ENCODE measurements at regions not wholly inside any gene's neighbourhood (a gene's known extent, or its start where the extent isn't known, plus 50 kb on each side); places are given as distances from the start of the nearest gene placed in this dataset.

DNA sequence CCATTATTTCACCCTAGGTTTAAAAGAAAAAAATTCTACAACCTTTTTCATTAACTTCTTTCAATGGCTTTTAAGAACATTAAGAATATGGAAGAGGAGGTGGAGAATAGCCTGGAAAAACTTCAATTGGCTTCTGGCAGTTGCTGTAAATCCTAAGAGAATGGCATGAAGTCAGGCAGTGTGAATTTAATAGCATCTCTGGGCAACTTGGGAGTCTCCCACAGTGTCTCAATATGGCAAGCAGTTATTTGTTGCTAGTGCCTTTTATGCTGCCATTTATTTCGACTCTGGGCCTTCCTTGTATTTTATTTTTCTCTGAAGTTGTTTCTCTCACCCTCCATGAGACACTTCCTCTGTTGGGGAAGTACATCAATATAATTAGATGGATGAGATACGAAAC lies 322.1 kb downstream of the CBLL2 start:
- no peak for TF ChIP-seq POLR2A (IDR thresholded peaks at IDR 0.05)
- TF ChIP-seq, protein P1, sequence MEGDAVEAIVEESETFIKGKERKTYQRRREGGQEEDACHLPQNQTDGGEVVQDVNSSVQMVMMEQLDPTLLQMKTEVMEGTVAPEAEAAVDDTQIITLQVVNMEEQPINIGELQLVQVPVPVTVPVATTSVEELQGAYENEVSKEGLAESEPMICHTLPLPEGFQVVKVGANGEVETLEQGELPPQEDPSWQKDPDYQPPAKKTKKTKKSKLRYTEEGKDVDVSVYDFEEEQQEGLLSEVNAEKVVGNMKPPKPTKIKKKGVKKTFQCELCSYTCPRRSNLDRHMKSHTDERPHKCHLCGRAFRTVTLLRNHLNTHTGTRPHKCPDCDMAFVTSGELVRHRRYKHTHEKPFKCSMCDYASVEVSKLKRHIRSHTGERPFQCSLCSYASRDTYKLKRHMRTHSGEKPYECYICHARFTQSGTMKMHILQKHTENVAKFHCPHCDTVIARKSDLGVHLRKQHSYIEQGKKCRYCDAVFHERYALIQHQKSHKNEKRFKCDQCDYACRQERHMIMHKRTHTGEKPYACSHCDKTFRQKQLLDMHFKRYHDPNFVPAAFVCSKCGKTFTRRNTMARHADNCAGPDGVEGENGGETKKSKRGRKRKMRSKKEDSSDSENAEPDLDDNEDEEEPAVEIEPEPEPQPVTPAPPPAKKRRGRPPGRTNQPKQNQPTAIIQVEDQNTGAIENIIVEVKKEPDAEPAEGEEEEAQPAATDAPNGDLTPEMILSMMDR (IDR thresholded peaks at IDR 0.05), result no peak

Measured in body of pancreas (tissue), 4 donors.